H9 (cell line): ENCODE measurements at regions not wholly inside any gene's neighbourhood (a gene's known extent, or its start where the extent isn't known, plus 50 kb on each side); places are given as distances from the start of the nearest gene placed in this dataset.

Source experiments
- DNase-seq: peaks from one replicate; pipeline ENCODE4 v3.0.0-alpha.2; 2017
- H2AFZ ChIP-seq: one replicate; pipeline ENCODE4 v1.6.1; 2013; ENCODE audit warnings: mild to moderate bottlenecking, low read length, control low read depth, moderate library complexity
- H2AK5ac ChIP-seq: 2 replicates; pipeline ENCODE4 v1.6.1; 2013; ENCODE audit warnings: low read length, control low read depth, mixed read lengths; ENCODE audit not compliant: insufficient read length
- H2BK120ac ChIP-seq: one replicate; pipeline ENCODE4 v1.6.1; 2013; ENCODE audit warnings: low read depth, mild to moderate bottlenecking, low read length, control low read depth, inconsistent platforms; ENCODE audit not compliant: poor library complexity, severe bottlenecking
- H2BK12ac ChIP-seq: 2 replicates; pipeline ENCODE4 v1.6.1; 2013; ENCODE audit warnings: low read length, control low read depth, mixed read lengths, low read depth; ENCODE audit not compliant: insufficient read length
- H2BK15ac ChIP-seq: 2 replicates; pipeline ENCODE4 v1.6.1; 2013; ENCODE audit warnings: low read depth, low read length, control low read depth
- H2BK20ac ChIP-seq: one replicate; pipeline ENCODE4 v1.6.1; 2013; ENCODE audit warnings: low read depth, mild to moderate bottlenecking, low read length, control low read depth, inconsistent platforms; ENCODE audit not compliant: poor library complexity, severe bottlenecking
- H2BK5ac ChIP-seq: 2 replicates; pipeline ENCODE4 v1.6.1; 2013; ENCODE audit warnings: low read length, control low read depth, mixed read lengths; ENCODE audit not compliant: insufficient read length
- H3K14ac ChIP-seq: 2 replicates; pipeline ENCODE4 v1.6.1; 2013; ENCODE audit warnings: low read length, control low read depth; ENCODE audit not compliant: insufficient read depth
- H3K18ac ChIP-seq: 2 replicates; pipeline ENCODE4 v1.6.1; 2013; ENCODE audit warnings: low read depth, mild to moderate bottlenecking, mixed read lengths, low read length, control low read depth; ENCODE audit not compliant: insufficient read length
- H3K23ac ChIP-seq: 2 replicates; pipeline ENCODE4 v1.6.1; 2013; ENCODE audit warnings: low read length, control low read depth, mixed read lengths, low read depth; ENCODE audit not compliant: insufficient read length
- H3K23me2 ChIP-seq: 2 replicates; pipeline ENCODE4 v1.6.1; 2013; ENCODE audit warnings: low read depth, mild to moderate bottlenecking, mixed read lengths, low read length, control low read depth; ENCODE audit not compliant: insufficient read length, poor library complexity, severe bottlenecking
- H3K27ac ChIP-seq: 2 replicates; pipeline ENCODE4 v1.5.1; 2013; ENCODE audit warnings: low read length, control low read depth, mixed read lengths, low read depth; ENCODE audit not compliant: insufficient read length
- H3K27me3 ChIP-seq: 2 replicates; pipeline ENCODE4 v1.6.1; 2013; ENCODE audit warnings: low read length, control low read depth, inconsistent platforms; ENCODE audit not compliant: insufficient read depth
- H3K4ac ChIP-seq: 2 replicates; pipeline ENCODE4 v1.6.1; 2013; ENCODE audit warnings: low read depth, mild to moderate bottlenecking, control low read depth, inconsistent platforms, low read length, moderate library complexity
- H3K4me1 ChIP-seq: 2 replicates; pipeline ENCODE4 v1.6.1; 2013; ENCODE audit warnings: low read length, control low read depth, inconsistent platforms; ENCODE audit not compliant: insufficient read depth
- H3K4me2 ChIP-seq: 2 replicates; pipeline ENCODE4 v1.6.1; 2013; ENCODE audit warnings: low read length, control low read depth, mixed read lengths; ENCODE audit not compliant: insufficient read length, insufficient read depth
- H3K56ac ChIP-seq: 2 replicates; pipeline ENCODE4 v1.6.1; 2013; ENCODE audit warnings: low read depth, mild to moderate bottlenecking, mixed read lengths, low read length, control low read depth; ENCODE audit not compliant: insufficient read length
- H3K79me1 ChIP-seq: 2 replicates; pipeline ENCODE4 v1.6.1; 2013; ENCODE audit warnings: low read depth, mild to moderate bottlenecking, moderate library complexity, low read length, control low read depth, inconsistent platforms; ENCODE audit not compliant: insufficient read depth, poor library complexity, severe bottlenecking
- H3K79me2 ChIP-seq: 2 replicates; pipeline ENCODE4 v1.6.1; 2013; ENCODE audit warnings: low read length, control low read depth, inconsistent platforms; ENCODE audit not compliant: insufficient read depth
- H3K9ac ChIP-seq: 2 replicates; pipeline ENCODE4 v1.6.1; 2013; ENCODE audit warnings: low read length, control low read depth, mixed read lengths; ENCODE audit not compliant: insufficient read length; ENCODE audit errors: extremely low read depth
- H3K9me3 ChIP-seq: one replicate; pipeline ENCODE4 v1.6.1; 2013; ENCODE audit warnings: low read depth, low read length, inconsistent platforms; ENCODE audit not compliant: control insufficient read depth
- H3T11ph ChIP-seq: one replicate; pipeline ENCODE4 v1.6.1; 2013; ENCODE audit warnings: mild to moderate bottlenecking, low read length, control low read depth, inconsistent platforms
- H4K20me1 ChIP-seq: one replicate; pipeline ENCODE4 v1.6.1; 2013; ENCODE audit not compliant: control insufficient read depth, insufficient read length, insufficient read depth
- H4K5ac ChIP-seq: 2 replicates; pipeline ENCODE4 v1.6.1; 2013; ENCODE audit warnings: low read depth, mild to moderate bottlenecking, mixed read lengths, low read length, control low read depth; ENCODE audit not compliant: insufficient read length
- H4K8ac ChIP-seq: replicated peaks from 2 replicates; pipeline ENCODE4 v1.6.1; 2013; ENCODE audit warnings: low read length, control low read depth, mixed read lengths, low read depth; ENCODE audit not compliant: insufficient read length
- H4K91ac ChIP-seq: 2 replicates; pipeline ENCODE4 v1.6.1; 2013; ENCODE audit warnings: low read depth, mild to moderate bottlenecking, moderate library complexity, mixed read lengths, low read length, control low read depth; ENCODE audit not compliant: insufficient read length
- H3K27ac Mint-ChIP-seq, 3 experiments: 2 replicates in 2 of 3; 3 replicates in 1 of 3; pipeline ENCODE4 v1.8.0; 2020 to 2021; ENCODE audit warnings: mixed read lengths in 3 of 3, mild to moderate bottlenecking in 1 of 3, moderate library complexity in 1 of 3
- H3K27me3 Mint-ChIP-seq: 2 replicates; pipeline ENCODE4 v1.8.0; 2021; ENCODE audit warnings: low read depth, mild to moderate bottlenecking, moderate library complexity, mixed read lengths
- H3K36me3 Mint-ChIP-seq, 3 experiments: 2 replicates in 2 of 3; 3 replicates in 1 of 3; pipeline ENCODE4 v1.8.0; 2020 to 2021; ENCODE audit warnings: low read depth in 3 of 3, mixed read lengths in 3 of 3; ENCODE audit not compliant: insufficient read depth in 1 of 3
- H3K4me1 Mint-ChIP-seq, 2 experiments: 2 replicates each; pipeline ENCODE4 v1.8.0; 2020; ENCODE audit warnings: mixed read lengths in 2 of 2
- H3K4me3 Mint-ChIP-seq, 2 experiments: 2 replicates in 1 of 2; 3 replicates in 1 of 2; pipeline ENCODE4 v1.8.0; 2020 to 2021; ENCODE audit warnings: mild to moderate bottlenecking in 2 of 2, mixed read lengths in 2 of 2, moderate library complexity in 1 of 2
- H3K9me3 Mint-ChIP-seq, 2 experiments: 2 replicates in 1 of 2; 3 replicates in 1 of 2; pipeline ENCODE4 v1.8.0; 2020; ENCODE audit warnings: mild to moderate bottlenecking in 2 of 2, mixed read lengths in 2 of 2, moderate library complexity in 1 of 2
- CTCF ChIP-seq: fragments of 200-600 bp; sonication (generic); conservative IDR thresholded peaks from 3 replicates; pipeline ENCODE4 v1.8.0; 2021; ENCODE audit warnings: antibody characterized with exemption, mild to moderate bottlenecking
- WGBS: extraction: QIAGEN DNeasy Blood & Tissue Kit; methylation state at CpG from one replicate; pipeline ENCODE4 v1.1.7; 2013; ENCODE audit warnings: missing lambda C conversion rate, low lambda C conversion rate, mixed read lengths; ENCODE audit not compliant: insufficient read length; ENCODE audit errors: extremely low coverage; 5-methylcytosine and 5-hydroxymethylcytosine counted together

GRCh38 chr10:25694206-25694933, 239.7 kb upstream of the MYO3A start:
- Mint-ChIP-seq H3K4me3 (no peak overlapping the region), H3K9me3 (no peaks in the 10 kb centered on the region; a peak in 1 of 5 replicates), H3K27me3 (no peaks in the 10 kb centered on the region), H3K27ac (no peak overlapping the region), H3K4me1 (no peaks in the 10 kb centered on the region), H3K36me3 (no peaks in the 10 kb centered on the region)
- H3K23ac ChIP-seq, result no peak overlapping the region
- H3K4ac ChIP-seq, result no peak overlapping the region
- no CpG with 5 or more reads among the region's 15 CpGs for WGBS
- no peak overlapping the region for H2BK120ac ChIP-seq
- no peak overlapping the region for H3T11ph ChIP-seq
- H3K23me2 ChIP-seq, result no peaks in the 10 kb centered on the region
- H2BK20ac ChIP-seq, result no peak overlapping the region
- H3K18ac ChIP-seq, result no peak overlapping the region
- no peaks in the 10 kb centered on the region for H3K9me3 ChIP-seq
- H3K27ac ChIP-seq, result no peak overlapping the region
- H3K9ac ChIP-seq, result no peak overlapping the region
- no peaks in the 10 kb centered on the region for H4K20me1 ChIP-seq
- no peak overlapping the region for H3K4me2 ChIP-seq
- H2BK12ac ChIP-seq, result no peak overlapping the region
- no peak for DNase-seq
- no peak overlapping the region for H4K5ac ChIP-seq
- H2AFZ ChIP-seq, result no peak overlapping the region
- H4K8ac ChIP-seq, result no peak overlapping the region
- H3K79me2 ChIP-seq, result no peaks in the 10 kb centered on the region
- H3K4me1 ChIP-seq, result no peaks in the 10 kb centered on the region
- no peaks in the 10 kb centered on the region; the same call in 1 of the 2 replicates for H3K27me3 ChIP-seq
- no peak overlapping the region for H2AK5ac ChIP-seq
- H3K56ac ChIP-seq, result no peak overlapping the region
- no peak for TF ChIP-seq CTCF
- no peak overlapping the region for H3K14ac ChIP-seq
- H3K79me1 ChIP-seq, result no peaks in the 10 kb centered on the region
- no peak overlapping the region for H4K91ac ChIP-seq
- no peak overlapping the region for H2BK15ac ChIP-seq
- H2BK5ac ChIP-seq, result no peak overlapping the region
